G401.6 (cell line): ENCODE measurements at regions not wholly inside any gene's neighbourhood (a gene's known extent, or its start where the extent isn't known, plus 50 kb on each side); places are given as distances from the start of the nearest gene placed in this dataset.
"Not testable (repeated sequence)": the region's sequence is repeated elsewhere in the genome, so short reads cannot be mapped to it uniquely, and the experiment has no call there.

Experiments
- FAIRE-seq: peaks from 2 replicates; lab custom pipeline; 2012; peaks lifted over from hg19 to GRCh38; lab: Jason Lieb, UNC

- FAIRE-seq, result no peak
Measured at GRCh38 chr18:30698571-30698970, 344.0 kb downstream of the DSC3 start.

GRCh38 chr18:30696201-30696600 is 346.3 kb downstream of the DSC3 start:
- FAIRE-seq, result no peak

GRCh38 chr18:30694773-30695172 is 347.8 kb downstream of the DSC3 start:
- FAIRE-seq, result no peak

- no peak for FAIRE-seq
Measured at GRCh38 chr18:30689216-30689615, 353.3 kb downstream of the DSC3 start.

- no peak for FAIRE-seq
Measured at GRCh38 chr18:30687501-30687900, 355.0 kb downstream of the DSC3 start.

GRCh38 chr18:30684825-30685481 is 357.6 kb downstream of the DSC3 start:
- FAIRE-seq, result no peak

GRCh38 chr18:30683836-30684235 is 358.7 kb downstream of the DSC3 start:
- no peak for FAIRE-seq

- FAIRE-seq, result no peak
Measured at GRCh38 chr18:30682672-30683071, 359.9 kb downstream of the DSC3 start.

GRCh38 chr18:30679285-30679930 is 363.1 kb downstream of the DSC3 start:
- FAIRE-seq, result no peak

GRCh38 chr18:30677813-30678212 is 364.7 kb downstream of the DSC3 start:
- not testable (repeated sequence) for FAIRE-seq

GRCh38 chr18:30676053-30676480 is 366.5 kb downstream of the DSC3 start:
- no peak for FAIRE-seq

GRCh38 chr18:30675493-30675892 is 367.0 kb downstream of the DSC3 start:
- no peak for FAIRE-seq

- no peak for FAIRE-seq
Measured at GRCh38 chr18:30675072-30675471, 367.5 kb downstream of the DSC3 start.

- no peak for FAIRE-seq
Measured at GRCh38 chr18:30674596-30674995, 367.9 kb downstream of the DSC3 start.

- FAIRE-seq, result not testable (repeated sequence)
Measured at GRCh38 chr18:30672439-30672838, 370.1 kb downstream of the DSC3 start.

GRCh38 chr18:30658306-30658705 is 384.2 kb downstream of the DSC3 start:
- no peak for FAIRE-seq

- no peak for FAIRE-seq
Measured at GRCh38 chr18:30652387-30652786, 390.2 kb downstream of the DSC3 start.

GRCh38 chr18:30650499-30650898 is 392.0 kb downstream of the DSC3 start:
- FAIRE-seq, result no peak

- no peak for FAIRE-seq
Measured at GRCh38 chr18:30644158-30644557, 398.4 kb downstream of the DSC3 start.

- FAIRE-seq, result no peak
Measured at GRCh38 chr18:30639361-30639760, 403.2 kb downstream of the DSC3 start.

- no peak for FAIRE-seq
Measured at GRCh38 chr18:30634249-30634648, 408.3 kb downstream of the DSC3 start.

GRCh38 chr18:30632071-30632698 is 410.4 kb downstream of the DSC3 start:
- FAIRE-seq, result no peak

GRCh38 chr18:30625961-30626360 is 416.6 kb downstream of the DSC3 start:
- FAIRE-seq, result no peak
